Brain microvascular endothelial cell (primary cell): ENCODE measurements at regions not wholly inside any gene's neighbourhood (a gene's known extent, or its start where the extent isn't known, plus 50 kb on each side); places are given as distances from the start of the nearest gene placed in this dataset.

Experiments
- DNase-seq: peaks from one replicate; pipeline ENCODE4 v3.0.0-alpha.2; 2020
- H3K27ac ChIP-seq: fragments of 250-450 bp; sonication (Bioruptor Pico); 2 replicates; pipeline ENCODE4 v1.5.1; 2020; ENCODE audit warnings: mild to moderate bottlenecking, moderate library complexity
- H3K27me3 ChIP-seq: fragments of 250-450 bp; sonication (Bioruptor Pico); replicated peaks from 2 replicates; pipeline ENCODE4 v1.5.1; 2020; ENCODE audit warnings: mild to moderate bottlenecking
- H3K36me3 ChIP-seq: fragments of 250-450 bp; sonication (Bioruptor Pico); replicated peaks from 2 replicates; pipeline ENCODE4 v1.5.1; 2020; ENCODE audit warnings: mild to moderate bottlenecking
- H3K4me3 ChIP-seq: 2 replicates; pipeline ENCODE4 v1.5.1; 2011; ENCODE audit warnings: low read depth, mild to moderate bottlenecking, control low read depth, low read length, moderate library complexity
- CTCF ChIP-seq: IDR thresholded peaks from 2 replicates; pipeline ENCODE4 v1.5.1; 2011; ENCODE audit warnings: low read depth, mild to moderate bottlenecking, moderate library complexity, low read length, control low read depth, inconsistent platforms; ENCODE audit errors: missing control alignments
- in situ Hi-C: cut with HindIII; loops from 2 replicates; pipeline ENCODE4 v1.10.0; 2017; ENCODE audit warnings: low sequenced_read_pairs, low pct_ligation_motif_present

GRCh38 chr14:59120921-59121320 is 67.5 kb upstream of the DAAM1 start:
- Histone ChIP-seq H3K27ac (no peak overlapping the region), H3K27me3 (no peaks in the 10 kb centered on the region), H3K36me3 (no peaks in the 10 kb centered on the region), H3K4me3 (no peak overlapping the region)
- no peak for TF ChIP-seq CTCF
- DNase-seq, result no peak
- in situ Hi-C loops, result no loop called here

GRCh38 chr14:59123531-59123930 is 64.9 kb upstream of the DAAM1 start:
- no peak overlapping the region for H3K4me3 ChIP-seq
- H3K36me3 ChIP-seq, result no peaks in the 10 kb centered on the region
- DNase-seq, result no peak
- in situ Hi-C loops, result no loop called here
- no peak for TF ChIP-seq CTCF
- no peaks in the 10 kb centered on the region for H3K27me3 ChIP-seq
- H3K27ac ChIP-seq, result no peak overlapping the region

GRCh38 chr14:59123975-59124374 is 64.5 kb upstream of the DAAM1 start:
- no peaks in the 10 kb centered on the region for H3K36me3 ChIP-seq
- no peak overlapping the region for H3K27ac ChIP-seq
- H3K4me3 ChIP-seq, result no peak overlapping the region
- in situ Hi-C loops, result no loop called here
- H3K27me3 ChIP-seq, result no peaks in the 10 kb centered on the region
- peak; percentile 24 for TF ChIP-seq CTCF
- no peak for DNase-seq

GRCh38 chr14:59125156-59125555 is 63.3 kb upstream of the DAAM1 start:
- no peak overlapping the region for H3K4me3 ChIP-seq
- H3K36me3 ChIP-seq, result no peaks in the 10 kb centered on the region
- H3K27me3 ChIP-seq, result no peaks in the 10 kb centered on the region
- DNase-seq, result no peak
- H3K27ac ChIP-seq, result no peak overlapping the region
- no peak for TF ChIP-seq CTCF
- in situ Hi-C loops, result no loop called here

GRCh38 chr14:59126714-59127436 is 61.6 kb upstream of the DAAM1 start:
- in situ Hi-C loops, result no loop called here
- no peak overlapping the region for H3K27ac ChIP-seq
- H3K36me3 ChIP-seq, result no peaks in the 10 kb centered on the region
- no peaks in the 10 kb centered on the region for H3K27me3 ChIP-seq
- DNase-seq, result peak; percentile 51
- H3K4me3 ChIP-seq, result no peak overlapping the region
- TF ChIP-seq CTCF, result peak; percentile 74

GRCh38 chr14:59127437-59127732 is 61.1 kb upstream of the DAAM1 start:
- in situ Hi-C loops, result no loop called here
- Histone ChIP-seq H3K27me3 (no peaks in the 10 kb centered on the region), H3K27ac (no peak overlapping the region), H3K36me3 (no peaks in the 10 kb centered on the region), H3K4me3 (no peak overlapping the region)
- TF ChIP-seq CTCF, result no peak
- no peak for DNase-seq
